Smooth muscle cell (in vitro differentiated cells): ENCODE measurements at regions not wholly inside any gene's neighbourhood (a gene's known extent, or its start where the extent isn't known, plus 50 kb on each side); places are given as distances from the start of the nearest gene placed in this dataset.

Experiments
- DNase-seq: peaks from one replicate; lab custom pipeline; 2025; ENCODE audit not compliant: unreplicated experiment; lab: John Stamatoyannopoulos, UW
- H2AFZ ChIP-seq: fragments of 200-600 bp; sonication (generic); 2 replicates; pipeline ENCODE4 v1.6.0; 2016; ENCODE audit warnings: antibody characterized with exemption, low read depth, mild to moderate bottlenecking
- H3F3A ChIP-seq: fragments of 200-600 bp; sonication (generic); 2 replicates; pipeline ENCODE4 v1.6.0; 2017; ENCODE audit warnings: antibody characterized with exemption, low read depth
- H3K27ac ChIP-seq: fragments of 200-600 bp; sonication (generic); 2 replicates; pipeline ENCODE4 v1.5.1; 2016; ENCODE audit warnings: low read depth, mild to moderate bottlenecking
- H3K27me3 ChIP-seq: fragments of 200-600 bp; sonication (generic); 2 replicates; pipeline ENCODE4 v1.6.1; 2016; ENCODE audit warnings: low read depth, mild to moderate bottlenecking
- H3K36me3 ChIP-seq: fragments of 200-600 bp; sonication (generic); 2 replicates; pipeline ENCODE4 v1.5.1; 2016; ENCODE audit warnings: low read depth
- H3K4me1 ChIP-seq: fragments of 200-600 bp; sonication (generic); 2 replicates; pipeline ENCODE4 v1.5.1; 2016; ENCODE audit warnings: low read depth
- H3K4me2 ChIP-seq: fragments of 200-600 bp; sonication (generic); 2 replicates; pipeline ENCODE4 v1.6.0; 2016; ENCODE audit warnings: mild to moderate bottlenecking
- H3K4me3 ChIP-seq: fragments of 200-600 bp; sonication (generic); 2 replicates; pipeline ENCODE4 v1.5.1; 2016; ENCODE audit warnings: mild to moderate bottlenecking
- H3K79me2 ChIP-seq: fragments of 200-600 bp; sonication (generic); 2 replicates; pipeline ENCODE4 v1.6.0; 2016; ENCODE audit warnings: low read depth, mild to moderate bottlenecking
- H3K9ac ChIP-seq: fragments of 200-600 bp; sonication (generic); 2 replicates; pipeline ENCODE4 v1.6.0; 2016; ENCODE audit warnings: low read depth
- H3K9me3 ChIP-seq: fragments of 200-600 bp; sonication (generic); replicated peaks from 2 replicates; pipeline ENCODE4 v1.5.1; 2016; ENCODE audit warnings: low read depth
- H4K20me1 ChIP-seq: fragments of 200-600 bp; sonication (generic); 2 replicates; pipeline ENCODE4 v1.6.0; 2016; ENCODE audit warnings: low read depth
- WGBS: methylation state at CpG from one replicate; pipeline ENCODE4 v1.1.7; 2016; ENCODE audit warnings: low lambda C conversion rate; 5-methylcytosine and 5-hydroxymethylcytosine counted together
- TF ChIP-seq, protein P1 (sequence below): fragments of 200-600 bp; sonication (generic); IDR thresholded peaks from 2 replicates; pipeline ENCODE4 v1.5.1; 2017; ENCODE audit warnings: borderline replicate concordance, mild to moderate bottlenecking, antibody characterized with exemption; ENCODE audit not compliant: insufficient read depth, poor library complexity, severe bottlenecking

DNA sequence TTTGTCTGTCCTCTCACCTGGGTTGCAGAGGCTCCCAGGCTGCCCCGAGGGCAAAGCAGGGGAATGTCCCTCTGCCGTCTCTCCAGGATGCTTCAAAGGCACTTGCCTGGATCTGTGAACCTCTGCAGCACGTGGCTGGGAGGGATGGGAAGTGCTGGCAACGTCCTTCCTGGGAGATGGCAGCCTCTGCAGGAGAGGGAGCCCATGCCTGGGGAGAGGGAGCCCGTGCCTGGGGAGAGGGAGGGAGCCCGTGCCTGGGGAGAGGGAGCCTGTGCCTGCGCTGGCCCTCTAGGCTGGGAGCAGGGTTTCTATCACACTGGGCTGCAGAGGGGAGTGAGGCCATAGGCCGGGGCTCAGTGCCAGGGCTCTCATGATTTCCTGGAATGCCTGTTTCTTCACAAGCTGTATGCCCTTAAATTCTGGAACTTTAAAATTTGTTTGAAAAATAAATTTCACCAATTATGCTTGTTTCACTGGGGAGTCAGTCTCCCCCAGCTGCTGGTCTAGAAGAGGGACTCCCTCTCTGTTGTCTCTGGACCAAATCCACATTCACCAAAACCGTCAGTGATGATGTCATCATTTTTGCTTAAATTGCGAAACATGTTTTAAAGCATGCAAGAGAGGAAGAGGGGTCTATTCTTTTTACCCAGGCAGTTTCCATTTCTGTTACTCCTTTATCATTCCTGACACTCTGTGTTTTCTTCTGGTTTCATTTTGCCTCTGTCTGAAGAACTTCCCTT is 135.7 kb downstream of the DNAJB6 start:
- H4K20me1 ChIP-seq = no peaks in the 10 kb centered on the region
- no peak overlapping the region for H3K9ac ChIP-seq
- no peak overlapping the region for H3K4me3 ChIP-seq
- H3K27me3 ChIP-seq = no peaks in the 10 kb centered on the region
- no peaks in the 10 kb centered on the region for H3K9me3 ChIP-seq
- no peaks in the 10 kb centered on the region for H3K79me2 ChIP-seq
- H3F3A ChIP-seq = no peaks in the 10 kb centered on the region
- WGBS = 76% methylated on average over 10 of the region's 10 CpGs
- TF ChIP-seq, protein P1, sequence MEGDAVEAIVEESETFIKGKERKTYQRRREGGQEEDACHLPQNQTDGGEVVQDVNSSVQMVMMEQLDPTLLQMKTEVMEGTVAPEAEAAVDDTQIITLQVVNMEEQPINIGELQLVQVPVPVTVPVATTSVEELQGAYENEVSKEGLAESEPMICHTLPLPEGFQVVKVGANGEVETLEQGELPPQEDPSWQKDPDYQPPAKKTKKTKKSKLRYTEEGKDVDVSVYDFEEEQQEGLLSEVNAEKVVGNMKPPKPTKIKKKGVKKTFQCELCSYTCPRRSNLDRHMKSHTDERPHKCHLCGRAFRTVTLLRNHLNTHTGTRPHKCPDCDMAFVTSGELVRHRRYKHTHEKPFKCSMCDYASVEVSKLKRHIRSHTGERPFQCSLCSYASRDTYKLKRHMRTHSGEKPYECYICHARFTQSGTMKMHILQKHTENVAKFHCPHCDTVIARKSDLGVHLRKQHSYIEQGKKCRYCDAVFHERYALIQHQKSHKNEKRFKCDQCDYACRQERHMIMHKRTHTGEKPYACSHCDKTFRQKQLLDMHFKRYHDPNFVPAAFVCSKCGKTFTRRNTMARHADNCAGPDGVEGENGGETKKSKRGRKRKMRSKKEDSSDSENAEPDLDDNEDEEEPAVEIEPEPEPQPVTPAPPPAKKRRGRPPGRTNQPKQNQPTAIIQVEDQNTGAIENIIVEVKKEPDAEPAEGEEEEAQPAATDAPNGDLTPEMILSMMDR = no peak
- H3K4me2 ChIP-seq = no peak overlapping the region
- H3K36me3 ChIP-seq = no peaks in the 10 kb centered on the region
- H3K27ac ChIP-seq = no peak overlapping the region
- no peaks in the 10 kb centered on the region for H3K4me1 ChIP-seq
- no peak for DNase-seq
- H2AFZ ChIP-seq = no peak overlapping the region

DNA sequence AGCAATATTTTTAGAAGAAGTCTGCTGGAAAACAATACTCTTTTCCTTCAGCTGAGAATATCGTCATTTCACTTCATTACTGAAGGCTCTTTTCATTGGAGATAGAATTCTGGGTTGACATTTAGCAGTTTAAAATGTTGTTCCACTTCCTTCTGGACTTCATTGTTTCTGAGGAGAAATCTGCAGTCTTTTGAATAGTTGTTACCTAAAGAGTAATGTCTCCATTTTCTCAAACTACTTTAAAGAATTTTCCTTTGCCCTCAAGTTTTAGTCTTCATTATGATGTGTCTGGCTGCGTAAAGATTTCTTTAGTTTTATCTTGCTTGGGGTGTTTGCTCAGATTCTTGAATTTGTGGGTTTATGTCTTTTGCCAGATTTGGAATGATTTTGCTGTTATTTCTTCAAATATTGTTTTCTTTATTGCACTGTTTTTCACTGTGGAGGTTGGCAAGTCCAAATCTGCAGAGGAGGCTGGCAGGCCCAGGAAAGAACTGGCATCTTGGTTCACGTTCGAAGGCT is 136.3 kb downstream of the DNAJB6 start:
- no peak overlapping the region for H3K4me2 ChIP-seq
- H3K36me3 ChIP-seq = no peaks in the 10 kb centered on the region
- no peak overlapping the region for H3K27ac ChIP-seq
- H3K4me1 ChIP-seq = no peaks in the 10 kb centered on the region
- no peak overlapping the region for H2AFZ ChIP-seq
- H3K27me3 ChIP-seq = no peaks in the 10 kb centered on the region
- H4K20me1 ChIP-seq = no peaks in the 10 kb centered on the region
- no peak for DNase-seq
- H3F3A ChIP-seq = no peaks in the 10 kb centered on the region
- WGBS = 88% methylated on average over 4 of the region's 4 CpGs
- no peak overlapping the region for H3K9ac ChIP-seq
- TF ChIP-seq, protein P1 = no peak
- no peaks in the 10 kb centered on the region for H3K79me2 ChIP-seq
- H3K4me3 ChIP-seq = no peak overlapping the region
- no peaks in the 10 kb centered on the region for H3K9me3 ChIP-seq

DNA sequence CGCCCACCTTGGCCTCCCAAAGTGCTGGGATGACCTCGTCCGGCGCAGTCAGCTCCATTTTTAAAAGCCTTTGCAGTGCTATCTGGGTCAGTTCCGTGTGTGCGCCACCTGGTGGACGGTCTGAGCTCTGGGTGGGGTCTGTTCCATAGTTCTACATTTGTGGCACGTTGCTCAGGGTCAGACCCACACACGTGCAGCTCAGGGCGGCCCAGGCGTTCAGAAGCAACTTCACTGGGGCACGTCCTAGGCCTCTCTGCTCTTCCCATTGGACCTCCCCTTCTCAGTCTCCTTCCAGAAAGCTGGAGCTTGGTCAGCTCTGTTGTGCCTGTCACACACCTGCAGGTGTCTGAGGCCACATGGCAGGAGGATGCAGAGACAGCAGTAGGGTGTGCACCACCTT is 137.9 kb downstream of the DNAJB6 start:
- Histone ChIP-seq H3K79me2 (no peaks in the 10 kb centered on the region), H3K9me3 (no peaks in the 10 kb centered on the region), H3K4me2 (no peak overlapping the region), H4K20me1 (no peaks in the 10 kb centered on the region), H3F3A (no peaks in the 10 kb centered on the region), H3K4me3 (no peak overlapping the region), H3K9ac (no peak overlapping the region), H3K4me1 (no peaks in the 10 kb centered on the region), H3K27ac (no peak overlapping the region), H3K36me3 (no peaks in the 10 kb centered on the region), H2AFZ (no peak overlapping the region), H3K27me3 (no peaks in the 10 kb centered on the region)
- TF ChIP-seq, protein P1 = peak; percentile 23
- WGBS = 48% methylated on average over 12 of the region's 12 CpGs
- no peak for DNase-seq

DNA sequence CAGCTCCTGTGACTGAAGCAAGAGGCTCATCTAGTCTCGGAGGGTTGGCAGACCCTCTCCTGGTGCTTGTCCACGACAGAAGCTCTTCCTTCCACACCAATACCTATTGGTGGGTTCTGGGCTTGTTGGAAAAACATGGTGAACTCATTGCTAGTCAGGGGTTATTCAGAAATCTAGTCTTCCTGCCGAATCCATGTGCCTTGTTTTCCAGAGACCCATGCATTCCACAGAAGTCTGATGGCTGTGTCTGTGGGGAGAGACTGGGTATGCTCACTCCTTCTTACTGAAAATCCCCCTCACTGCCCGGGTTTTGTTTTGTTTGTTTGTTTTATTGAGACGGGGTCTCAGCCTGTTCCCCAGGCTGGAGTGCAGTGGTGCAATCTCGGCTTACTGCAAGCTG is 138.3 kb downstream of the DNAJB6 start:
- H3K27me3 ChIP-seq = no peaks in the 10 kb centered on the region
- H3K79me2 ChIP-seq = no peaks in the 10 kb centered on the region
- no peaks in the 10 kb centered on the region for H4K20me1 ChIP-seq
- no peaks in the 10 kb centered on the region for H3F3A ChIP-seq
- H3K9ac ChIP-seq = no peak overlapping the region
- no peaks in the 10 kb centered on the region for H3K4me1 ChIP-seq
- H3K9me3 ChIP-seq = no peaks in the 10 kb centered on the region
- H3K36me3 ChIP-seq = no peaks in the 10 kb centered on the region
- no peak overlapping the region for H3K27ac ChIP-seq
- WGBS = 82% methylated on average over 6 of the region's 6 CpGs
- DNase-seq = no peak
- no peak overlapping the region for H3K4me3 ChIP-seq
- no peak overlapping the region for H2AFZ ChIP-seq
- TF ChIP-seq, protein P1 = no peak
- H3K4me2 ChIP-seq = no peak overlapping the region
